WTC11 (cell line): ENCODE measurements at regions not wholly inside any gene's neighbourhood (a gene's known extent, or its start where the extent isn't known, plus 50 kb on each side); places are given as distances from the start of the nearest gene placed in this dataset.

Source experiments
- ATAC-seq: fragments of 200-7000 bp; cut with Tn5 transposase; 2 replicates; pipeline ENCODE4 v1.10.0; 2021; ENCODE audit warnings: mild to moderate bottlenecking, moderate library complexity
- CTCF ChIA-PET: fragments of 300-600 bp; sonication (Branson Sonifier 250); formaldehyde crosslinking; loops from one replicate; lab custom pipeline; 2021; ENCODE audit warnings: antibody characterized with exemption; lab: Charles Lee
- POLR2A ChIA-PET: fragments of 350-600 bp; sonication (Branson Sonifier 250); formaldehyde crosslinking; loops from one replicate; lab custom pipeline; 2021; ENCODE audit warnings: antibody characterized with exemption; lab: Charles Lee
- DNase-seq: peaks from one replicate; pipeline ENCODE4 v3.0.0; 2021; ENCODE audit warnings: low spot score
- H3K27ac Mint-ChIP-seq: 2 replicates; pipeline ENCODE4 v1.8.0; 2021; ENCODE audit warnings: mixed read lengths
- H3K27me3 Mint-ChIP-seq: 2 replicates; pipeline ENCODE4 v1.8.0; 2021; ENCODE audit warnings: low read depth, mild to moderate bottlenecking, moderate library complexity, mixed read lengths
- H3K36me3 Mint-ChIP-seq: 2 replicates; pipeline ENCODE4 v1.8.0; 2021; ENCODE audit warnings: mixed read lengths
- H3K4me1 Mint-ChIP-seq: 2 replicates; pipeline ENCODE4 v1.8.0; 2022; ENCODE audit warnings: mixed read lengths
- H3K4me3 Mint-ChIP-seq: 2 replicates; pipeline ENCODE4 v1.8.0; 2021; ENCODE audit warnings: mild to moderate bottlenecking, moderate library complexity, mixed read lengths
- H3K9me3 Mint-ChIP-seq: 2 replicates; pipeline ENCODE4 v1.8.0; 2021; ENCODE audit warnings: mixed read lengths
- CREM ChIP-seq: sonication (generic); formaldehyde crosslinking; IDR thresholded peaks from 2 replicates; pipeline ENCODE4 v1.8.1; 2022; ENCODE audit warnings: mild to moderate bottlenecking, missing genetic modification reagents, moderate library complexity
- ELF4 ChIP-seq: sonication (generic); formaldehyde crosslinking; IDR thresholded peaks from 2 replicates; pipeline ENCODE4 v1.8.1; 2022; ENCODE audit warnings: low read depth, mild to moderate bottlenecking, moderate library complexity, missing genetic modification reagents
- FOXP1 ChIP-seq: sonication (generic); formaldehyde crosslinking; IDR thresholded peaks from 2 replicates; pipeline ENCODE4 v1.8.0; 2022; ENCODE audit warnings: missing genetic modification reagents, mild to moderate bottlenecking, moderate library complexity, borderline replicate concordance
- GRHL2 ChIP-seq: fragments of 250-450 bp; sonication (Bioruptor Pico); IDR thresholded peaks from 2 replicates; pipeline ENCODE4 v1.8.0; 2022; ENCODE audit warnings: mild to moderate bottlenecking, moderate library complexity; ENCODE audit not compliant: insufficient replicate concordance, severe bottlenecking
- JAZF1 ChIP-seq: fragments of 250-450 bp; sonication (Bioruptor Pico); IDR thresholded peaks from 2 replicates; pipeline ENCODE4 v1.9.0; 2021; ENCODE audit warnings: moderate library complexity, mild to moderate bottlenecking, inconsistent platforms
- NFYB ChIP-seq: sonication (generic); formaldehyde crosslinking; conservative IDR thresholded peaks from 2 replicates; pipeline ENCODE4 v1.8.0; 2022; ENCODE audit warnings: low read depth, missing genetic modification reagents
- NR1H2 ChIP-seq: sonication (generic); formaldehyde crosslinking; IDR thresholded peaks from 2 replicates; pipeline ENCODE4 v1.9.0; 2021; ENCODE audit warnings: mild to moderate bottlenecking, moderate library complexity, missing genetic modification reagents
- SMAD3 ChIP-seq: sonication (generic); formaldehyde crosslinking; IDR thresholded peaks from 2 replicates; pipeline ENCODE4 v1.8.0; 2022; ENCODE audit warnings: missing genetic modification reagents, mild to moderate bottlenecking, borderline replicate concordance
- SMAD4 ChIP-seq: sonication (generic); formaldehyde crosslinking; IDR thresholded peaks from 2 replicates; pipeline ENCODE4 v1.8.0; 2022; ENCODE audit warnings: mild to moderate bottlenecking, missing genetic modification reagents
- TCF7 ChIP-seq: sonication (generic); formaldehyde crosslinking; IDR thresholded peaks from 2 replicates; pipeline ENCODE4 v1.8.0; 2022; ENCODE audit warnings: mild to moderate bottlenecking, low read depth, missing genetic modification reagents, moderate library complexity
- TEAD4 ChIP-seq: sonication (generic); formaldehyde crosslinking; IDR thresholded peaks from 2 replicates; pipeline ENCODE4 v1.8.0; 2022; ENCODE audit warnings: mild to moderate bottlenecking, missing genetic modification reagents
- ZBTB21 ChIP-seq: sonication (generic); formaldehyde crosslinking; IDR thresholded peaks from 2 replicates; pipeline ENCODE4 v1.8.1; 2023; ENCODE audit warnings: mild to moderate bottlenecking, missing genetic modification reagents, borderline replicate concordance
- ZNF416 ChIP-seq: fragments of 250-450 bp; sonication (Bioruptor Pico); IDR thresholded peaks from 2 replicates; pipeline ENCODE4 v1.9.0; 2021; ENCODE audit warnings: mild to moderate bottlenecking, inconsistent platforms
- ZNF671 ChIP-seq: fragments of 250-450 bp; sonication (Bioruptor Pico); IDR thresholded peaks from 2 replicates; pipeline ENCODE4 v1.8.0; 2021; ENCODE audit warnings: mild to moderate bottlenecking
- TF ChIP-seq, protein P1 (sequence below): fragments of 250-450 bp; sonication (Bioruptor Pico); IDR thresholded peaks from 2 replicates; pipeline ENCODE4 v1.8.0; 2021; ENCODE audit warnings: mild to moderate bottlenecking
- TF ChIP-seq, protein P2 (sequence below): sonication (generic); formaldehyde crosslinking; IDR thresholded peaks from 2 replicates; pipeline ENCODE4 v1.8.1; 2023; ENCODE audit warnings: mild to moderate bottlenecking, missing genetic modification reagents
- TF ChIP-seq, protein P3 (sequence below): sonication (generic); formaldehyde crosslinking; IDR thresholded peaks from 2 replicates; pipeline ENCODE4 v1.8.0; 2022; ENCODE audit warnings: mild to moderate bottlenecking, missing genetic modification reagents
- TF ChIP-seq, protein P4 (sequence below): sonication (generic); formaldehyde crosslinking; conservative IDR thresholded peaks from 2 replicates; pipeline ENCODE4 v1.8.1; 2022; ENCODE audit warnings: mild to moderate bottlenecking, missing genetic modification reagents
- TF ChIP-seq, protein P5 (sequence below): sonication (generic); formaldehyde crosslinking; IDR thresholded peaks from 2 replicates; pipeline ENCODE4 v1.8.1; 2022; ENCODE audit warnings: mild to moderate bottlenecking, moderate library complexity, missing genetic modification reagents
- TF ChIP-seq, protein P6 (sequence below): fragments of 250-450 bp; sonication (Bioruptor Pico); IDR thresholded peaks from 2 replicates; pipeline ENCODE4 v1.9.0; 2021; ENCODE audit warnings: mild to moderate bottlenecking, borderline replicate concordance
- TF ChIP-seq, protein P7 (sequence below): fragments of 250-450 bp; sonication (Bioruptor Pico); IDR thresholded peaks from 2 replicates; pipeline ENCODE4 v1.9.0; 2021; ENCODE audit warnings: mild to moderate bottlenecking

DNA sequence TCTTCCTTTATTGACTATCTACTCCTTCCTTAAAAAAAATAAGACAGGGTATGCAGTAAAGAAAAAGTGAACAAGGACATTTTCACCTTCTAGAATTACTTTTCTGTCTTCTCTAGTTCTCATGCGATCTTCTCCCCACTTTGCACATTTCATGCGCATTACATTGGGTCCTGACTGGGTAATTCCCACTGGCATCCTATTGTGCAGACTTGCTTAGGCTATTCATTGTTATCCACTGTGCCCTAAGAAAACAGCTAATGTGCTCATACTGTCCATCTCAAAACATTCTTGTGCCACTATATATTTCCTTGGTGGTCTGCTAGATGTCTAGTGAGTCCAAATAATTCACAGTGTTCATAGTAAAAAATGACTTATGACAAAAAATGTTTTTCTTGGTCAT is 447.4 kb upstream of the ROBO1 start:
- ATAC-seq (peak; percentile 91), DNase-seq (no peak)
- CTCF ChIA-PET: no interaction called here
- POLR2A ChIA-PET: interaction anchor here (1.0 kb wide), 1 partner anchor 17 kb away, joined by 3 read pairs; no protein-coding TSS in a partner anchor
- H3K4me1 Mint-ChIP-seq: peaks cover 24% of the 10 kb centered on the region
- TF ChIP-seq JAZF1 (CRISPR knock-in tag) (no peak), ELF4 (CRISPR knock-in tag) (no peak), ZNF671 (CRISPR knock-in tag) (no peak), ZNF416 (no peak), FOXP1 (CRISPR knock-in tag) (no peak), SMAD4 (CRISPR knock-in tag) (no peak), NR1H2 (CRISPR knock-in tag) (no peak), NFYB (CRISPR knock-in tag) (no peak), TEAD4 (CRISPR knock-in tag) (no peak)
- TF ChIP-seq, protein P1, sequence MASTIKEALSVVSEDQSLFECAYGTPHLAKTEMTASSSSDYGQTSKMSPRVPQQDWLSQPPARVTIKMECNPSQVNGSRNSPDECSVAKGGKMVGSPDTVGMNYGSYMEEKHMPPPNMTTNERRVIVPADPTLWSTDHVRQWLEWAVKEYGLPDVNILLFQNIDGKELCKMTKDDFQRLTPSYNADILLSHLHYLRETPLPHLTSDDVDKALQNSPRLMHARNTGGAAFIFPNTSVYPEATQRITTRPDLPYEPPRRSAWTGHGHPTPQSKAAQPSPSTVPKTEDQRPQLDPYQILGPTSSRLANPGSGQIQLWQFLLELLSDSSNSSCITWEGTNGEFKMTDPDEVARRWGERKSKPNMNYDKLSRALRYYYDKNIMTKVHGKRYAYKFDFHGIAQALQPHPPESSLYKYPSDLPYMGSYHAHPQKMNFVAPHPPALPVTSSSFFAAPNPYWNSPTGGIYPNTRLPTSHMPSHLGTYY (CRISPR knock-in tag): no peak
- TF ChIP-seq, protein P2, sequence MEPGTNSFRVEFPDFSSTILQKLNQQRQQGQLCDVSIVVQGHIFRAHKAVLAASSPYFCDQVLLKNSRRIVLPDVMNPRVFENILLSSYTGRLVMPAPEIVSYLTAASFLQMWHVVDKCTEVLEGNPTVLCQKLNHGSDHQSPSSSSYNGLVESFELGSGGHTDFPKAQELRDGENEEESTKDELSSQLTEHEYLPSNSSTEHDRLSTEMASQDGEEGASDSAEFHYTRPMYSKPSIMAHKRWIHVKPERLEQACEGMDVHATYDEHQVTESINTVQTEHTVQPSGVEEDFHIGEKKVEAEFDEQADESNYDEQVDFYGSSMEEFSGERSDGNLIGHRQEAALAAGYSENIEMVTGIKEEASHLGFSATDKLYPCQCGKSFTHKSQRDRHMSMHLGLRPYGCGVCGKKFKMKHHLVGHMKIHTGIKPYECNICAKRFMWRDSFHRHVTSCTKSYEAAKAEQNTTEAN (CRISPR knock-in tag): no peak
- TF ChIP-seq, protein P3, sequence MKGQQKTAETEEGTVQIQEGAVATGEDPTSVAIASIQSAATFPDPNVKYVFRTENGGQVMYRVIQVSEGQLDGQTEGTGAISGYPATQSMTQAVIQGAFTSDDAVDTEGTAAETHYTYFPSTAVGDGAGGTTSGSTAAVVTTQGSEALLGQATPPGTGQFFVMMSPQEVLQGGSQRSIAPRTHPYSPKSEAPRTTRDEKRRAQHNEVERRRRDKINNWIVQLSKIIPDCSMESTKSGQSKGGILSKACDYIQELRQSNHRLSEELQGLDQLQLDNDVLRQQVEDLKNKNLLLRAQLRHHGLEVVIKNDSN (CRISPR knock-in tag): no peak
- TF ChIP-seq, protein P4, sequence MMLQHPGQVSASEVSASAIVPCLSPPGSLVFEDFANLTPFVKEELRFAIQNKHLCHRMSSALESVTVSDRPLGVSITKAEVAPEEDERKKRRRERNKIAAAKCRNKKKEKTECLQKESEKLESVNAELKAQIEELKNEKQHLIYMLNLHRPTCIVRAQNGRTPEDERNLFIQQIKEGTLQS (CRISPR knock-in tag): no peak
- TF ChIP-seq, protein P5, sequence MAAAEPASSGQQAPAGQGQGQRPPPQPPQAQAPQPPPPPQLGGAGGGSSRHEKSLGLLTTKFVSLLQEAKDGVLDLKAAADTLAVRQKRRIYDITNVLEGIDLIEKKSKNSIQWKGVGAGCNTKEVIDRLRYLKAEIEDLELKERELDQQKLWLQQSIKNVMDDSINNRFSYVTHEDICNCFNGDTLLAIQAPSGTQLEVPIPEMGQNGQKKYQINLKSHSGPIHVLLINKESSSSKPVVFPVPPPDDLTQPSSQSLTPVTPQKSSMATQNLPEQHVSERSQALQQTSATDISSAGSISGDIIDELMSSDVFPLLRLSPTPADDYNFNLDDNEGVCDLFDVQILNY (CRISPR knock-in tag): no peak
- H3K27ac Mint-ChIP-seq: peak overlapping the region; percentile 94
- H3K4me3 Mint-ChIP-seq: peak overlapping the region; percentile 49
- H3K27me3 Mint-ChIP-seq: no peaks in the 10 kb centered on the region
- H3K36me3 Mint-ChIP-seq: no peaks in the 10 kb centered on the region
- peaks cover 2% of the 10 kb centered on the region for H3K9me3 Mint-ChIP-seq

DNA sequence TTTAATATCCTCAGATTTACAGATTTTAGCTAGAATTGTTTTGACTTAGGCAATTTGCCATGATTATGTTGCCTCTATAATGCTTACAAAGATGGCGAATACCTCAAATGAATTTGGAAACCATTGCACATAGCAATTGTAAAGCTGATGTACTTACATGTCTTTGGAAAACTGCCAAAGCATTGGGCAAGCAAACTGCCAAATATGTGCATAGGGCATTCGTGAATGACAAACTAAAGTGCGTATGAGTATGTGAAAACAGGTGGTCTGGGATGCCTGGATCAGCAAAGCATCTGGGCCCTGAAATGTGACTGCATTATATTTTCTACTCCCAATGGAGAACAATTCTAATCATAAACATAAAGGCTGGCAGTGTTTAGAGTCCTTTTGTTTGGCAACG is 445.3 kb upstream of the ROBO1 start:
- TF ChIP-seq ZBTB21 (CRISPR knock-in tag) (no peak), TCF7 (no peak), JAZF1 (CRISPR knock-in tag) (no peak), GRHL2 (CRISPR knock-in tag) (no peak), TEAD4 (CRISPR knock-in tag) (no peak), CREM (CRISPR knock-in tag) (no peak), SMAD3 (CRISPR knock-in tag) (no peak)
- TF ChIP-seq, protein P6, sequence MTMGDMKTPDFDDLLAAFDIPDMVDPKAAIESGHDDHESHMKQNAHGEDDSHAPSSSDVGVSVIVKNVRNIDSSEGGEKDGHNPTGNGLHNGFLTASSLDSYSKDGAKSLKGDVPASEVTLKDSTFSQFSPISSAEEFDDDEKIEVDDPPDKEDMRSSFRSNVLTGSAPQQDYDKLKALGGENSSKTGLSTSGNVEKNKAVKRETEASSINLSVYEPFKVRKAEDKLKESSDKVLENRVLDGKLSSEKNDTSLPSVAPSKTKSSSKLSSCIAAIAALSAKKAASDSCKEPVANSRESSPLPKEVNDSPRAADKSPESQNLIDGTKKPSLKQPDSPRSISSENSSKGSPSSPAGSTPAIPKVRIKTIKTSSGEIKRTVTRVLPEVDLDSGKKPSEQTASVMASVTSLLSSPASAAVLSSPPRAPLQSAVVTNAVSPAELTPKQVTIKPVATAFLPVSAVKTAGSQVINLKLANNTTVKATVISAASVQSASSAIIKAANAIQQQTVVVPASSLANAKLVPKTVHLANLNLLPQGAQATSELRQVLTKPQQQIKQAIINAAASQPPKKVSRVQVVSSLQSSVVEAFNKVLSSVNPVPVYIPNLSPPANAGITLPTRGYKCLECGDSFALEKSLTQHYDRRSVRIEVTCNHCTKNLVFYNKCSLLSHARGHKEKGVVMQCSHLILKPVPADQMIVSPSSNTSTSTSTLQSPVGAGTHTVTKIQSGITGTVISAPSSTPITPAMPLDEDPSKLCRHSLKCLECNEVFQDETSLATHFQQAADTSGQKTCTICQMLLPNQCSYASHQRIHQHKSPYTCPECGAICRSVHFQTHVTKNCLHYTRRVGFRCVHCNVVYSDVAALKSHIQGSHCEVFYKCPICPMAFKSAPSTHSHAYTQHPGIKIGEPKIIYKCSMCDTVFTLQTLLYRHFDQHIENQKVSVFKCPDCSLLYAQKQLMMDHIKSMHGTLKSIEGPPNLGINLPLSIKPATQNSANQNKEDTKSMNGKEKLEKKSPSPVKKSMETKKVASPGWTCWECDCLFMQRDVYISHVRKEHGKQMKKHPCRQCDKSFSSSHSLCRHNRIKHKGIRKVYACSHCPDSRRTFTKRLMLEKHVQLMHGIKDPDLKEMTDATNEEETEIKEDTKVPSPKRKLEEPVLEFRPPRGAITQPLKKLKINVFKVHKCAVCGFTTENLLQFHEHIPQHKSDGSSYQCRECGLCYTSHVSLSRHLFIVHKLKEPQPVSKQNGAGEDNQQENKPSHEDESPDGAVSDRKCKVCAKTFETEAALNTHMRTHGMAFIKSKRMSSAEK (CRISPR knock-in tag): no peak
- TF ChIP-seq, protein P7, sequence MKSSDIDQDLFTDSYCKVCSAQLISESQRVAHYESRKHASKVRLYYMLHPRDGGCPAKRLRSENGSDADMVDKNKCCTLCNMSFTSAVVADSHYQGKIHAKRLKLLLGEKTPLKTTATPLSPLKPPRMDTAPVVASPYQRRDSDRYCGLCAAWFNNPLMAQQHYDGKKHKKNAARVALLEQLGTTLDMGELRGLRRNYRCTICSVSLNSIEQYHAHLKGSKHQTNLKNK (CRISPR knock-in tag): no peak
- peaks cover 9% of the 10 kb centered on the region for H3K9me3 Mint-ChIP-seq
- no peak overlapping the region for H3K27ac Mint-ChIP-seq
- POLR2A ChIA-PET: no interaction called here
- CTCF ChIA-PET: no interaction called here
- DNase-seq (no peak), ATAC-seq (no peak)
- H3K36me3 Mint-ChIP-seq: no peaks in the 10 kb centered on the region
- no peaks in the 10 kb centered on the region for H3K27me3 Mint-ChIP-seq
- H3K4me3 Mint-ChIP-seq: no peak overlapping the region
- H3K4me1 Mint-ChIP-seq: peaks cover 26% of the 10 kb centered on the region
